Testis (tissue), 2 donors: ENCODE measurements at regions not wholly inside any gene's neighbourhood (a gene's known extent, or its start where the extent isn't known, plus 50 kb on each side); places are given as distances from the start of the nearest gene placed in this dataset.
A peak's percentile ranks its signal among the peaks of the same experiment; 100 is the strongest.

Source experiments
- DNase-seq: peaks from one replicate; pipeline ENCODE4 v3.0.0-alpha.2; 2019
- H3K27ac ChIP-seq, 2 donors: fragments of 200-600 bp; sonication (generic); one replicate each; pipeline ENCODE4 v1.5.1; 2019
- H3K27me3 ChIP-seq: fragments of 200-600 bp; sonication (generic); one replicate; pipeline ENCODE4 v1.5.1; 2019
- H3K36me3 ChIP-seq: fragments of 200-600 bp; sonication (generic); one replicate; pipeline ENCODE4 v1.5.1; 2017; ENCODE audit warnings: low read depth; ENCODE audit errors: missing control alignments
- H3K4me1 ChIP-seq: fragments of 200-600 bp; sonication (generic); one replicate; pipeline ENCODE4 v1.5.1; 2019
- H3K4me3 ChIP-seq, 2 donors: fragments of 200-600 bp; sonication (generic); one replicate each; pipeline ENCODE4 v1.5.1; 2017 to 2019
- H3K9me3 ChIP-seq: fragments of 200-600 bp; sonication (generic); one replicate; pipeline ENCODE4 v1.5.1; 2017
- CTCF ChIP-seq, 3 experiments: fragments of 450-650 bp in 2 of 3; fragments of 200-600 bp in 1 of 3; sonication (generic) in 1 of 3; IDR thresholded peaks; one replicate each; pipeline ENCODE4 v1.5.1; 2016 to 2019; ENCODE audit warnings: antibody characterized with exemption in 3 of 3, mild to moderate bottlenecking in 2 of 3, moderate library complexity in 1 of 3
- POLR2A ChIP-seq: fragments of 450-650 bp; IDR thresholded peaks from one replicate; pipeline ENCODE4 v1.6.1; 2017; ENCODE audit warnings: antibody characterized with exemption, mild to moderate bottlenecking, moderate library complexity
- WGBS, 2 donors: methylation state at CpG; one replicate each; pipeline ENCODE4 v1.1.5; 2018; 5-methylcytosine and 5-hydroxymethylcytosine counted together
- intact Hi-C: fragments of 100-400 bp; cut with DNase I; formaldehyde crosslinking; loops from one replicate; pipeline ENCODE4 v1.15.1; 2023; ENCODE audit warnings: low total_unique reads

- no peaks in the 10 kb centered on the region for H3K27me3 ChIP-seq
- WGBS, 2 donors = 63 to 71% methylated on average over 3 of the region's 3 CpGs
- no peak overlapping the region for H3K27ac ChIP-seq
- no peaks in the 10 kb centered on the region for H3K36me3 ChIP-seq
- H3K4me1 ChIP-seq = no peaks in the 10 kb centered on the region
- no peak overlapping the region for H3K4me3 ChIP-seq
- TF ChIP-seq CTCF (IDR thresholded peaks at IDR 0.05) = no peak
- no peak for TF ChIP-seq POLR2A
- no peak for DNase-seq
- no peaks in the 10 kb centered on the region for H3K9me3 ChIP-seq
- intact Hi-C loops = no loop called here
Measured at GRCh38 chr17:54760836-54761235, 139.8 kb upstream of the TOM1L1 start.

- Histone ChIP-seq H3K27ac (no peak overlapping the region), H3K9me3 (no peaks in the 10 kb centered on the region), H3K4me1 (no peaks in the 10 kb centered on the region), H3K4me3 (no peak overlapping the region), H3K36me3 (no peaks in the 10 kb centered on the region), H3K27me3 (no peaks in the 10 kb centered on the region)
- DNase-seq = peak; percentile 33
- TF ChIP-seq POLR2A (no peak), CTCF (IDR thresholded peaks at IDR 0.05) (no peak)
- intact Hi-C loops = no loop called here
- WGBS, 2 donors = 15 to 43% methylated on average over 2 of the region's 2 CpGs
Measured at GRCh38 chr17:54770836-54771235, 129.8 kb upstream of the TOM1L1 start.

- Histone ChIP-seq H3K36me3 (no peaks in the 10 kb centered on the region), H3K27ac (no peak overlapping the region), H3K27me3 (no peaks in the 10 kb centered on the region), H3K9me3 (no peaks in the 10 kb centered on the region), H3K4me3 (no peak overlapping the region), H3K4me1 (no peaks in the 10 kb centered on the region)
- 74 to 77% methylated on average over 1 of the region's 1 CpG for WGBS, 2 donors
- DNase-seq = no peak
- no peak for TF ChIP-seq POLR2A
- TF ChIP-seq CTCF (IDR thresholded peaks at IDR 0.05) = no peak
- intact Hi-C loops = no loop called here
Measured at GRCh38 chr17:54771409-54771915, 129.2 kb upstream of the TOM1L1 start.

- DNase-seq = no peak
- no peaks in the 10 kb centered on the region for H3K27me3 ChIP-seq
- intact Hi-C loops = no loop called here
- H3K4me3 ChIP-seq = no peak overlapping the region
- 78 to 84% methylated on average over 2 of the region's 2 CpGs for WGBS, 2 donors
- H3K9me3 ChIP-seq = no peaks in the 10 kb centered on the region
- no peak for TF ChIP-seq CTCF (IDR thresholded peaks at IDR 0.05)
- TF ChIP-seq POLR2A = no peak
- no peak overlapping the region for H3K27ac ChIP-seq
- no peaks in the 10 kb centered on the region for H3K4me1 ChIP-seq
- H3K36me3 ChIP-seq = no peaks in the 10 kb centered on the region
Measured at GRCh38 chr17:54780238-54780637, 120.4 kb upstream of the TOM1L1 start.

DNA sequence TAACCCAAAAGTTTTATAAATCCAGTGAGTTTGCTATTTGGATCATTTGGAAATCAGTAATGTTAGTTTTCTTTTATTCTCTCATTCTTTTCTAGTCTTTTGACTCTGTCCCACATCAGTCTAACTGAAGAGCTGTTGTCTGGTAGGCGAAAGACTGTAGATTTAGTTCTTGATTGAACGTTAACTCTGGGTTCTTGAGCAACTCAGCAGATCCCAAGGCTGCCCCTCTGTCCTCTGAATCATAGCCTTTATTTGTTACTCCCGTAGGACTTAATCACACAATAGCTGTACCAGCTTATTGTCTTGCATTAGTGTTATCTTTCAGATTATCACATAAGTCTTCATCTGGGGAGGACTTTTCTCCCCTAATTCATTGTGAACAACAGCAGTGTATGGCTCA is 119.3 kb upstream of the TOM1L1 start:
- Histone ChIP-seq H3K9me3 (no peaks in the 10 kb centered on the region), H3K27ac (no peak overlapping the region), H3K4me1 (no peaks in the 10 kb centered on the region), H3K36me3 (no peaks in the 10 kb centered on the region), H3K4me3 (no peak overlapping the region), H3K27me3 (no peaks in the 10 kb centered on the region)
- intact Hi-C loops = no loop called here
- no peak for TF ChIP-seq CTCF (IDR thresholded peaks at IDR 0.05)
- WGBS, 2 donors = 83 to 88% methylated on average over 3 of the region's 3 CpGs
- no peak for DNase-seq
